Tibial artery (tissue), 4 donors: ENCODE measurements at regions not wholly inside any gene's neighbourhood (a gene's known extent, or its start where the extent isn't known, plus 50 kb on each side); places are given as distances from the start of the nearest gene placed in this dataset.
A peak's percentile ranks its signal among the peaks of the same experiment; 100 is the strongest.
"Not testable (repeated sequence)": the region's sequence is repeated elsewhere in the genome, so short reads cannot be mapped to it uniquely, and the experiment has no call there.

Experiments used
- DNase-seq, 2 donors: peaks; one replicate each; pipeline ENCODE4 v3.0.0-alpha.2; 2019
- H3K27ac ChIP-seq, 2 donors: fragments of 200-600 bp; sonication (generic) in 1 of 2; 1 replicate in 1 of 2; 2 replicates in 1 of 2; pipeline ENCODE4 v1.5.1; 2018 to 2019; ENCODE audit warnings: mild to moderate bottlenecking in 1 of 2
- H3K27me3 ChIP-seq, 2 donors: fragments of 200-600 bp; sonication (generic) in 1 of 2; one replicate each; pipeline versions ENCODE4 v1.5.1 to v1.6.0; 2016 to 2019
- H3K36me3 ChIP-seq, 3 donors: fragments of 200-600 bp; sonication (generic) in 2 of 3; one replicate each; pipeline ENCODE4 v1.5.1; 2016 to 2019; ENCODE audit warnings: mild to moderate bottlenecking in 2 of 3
- H3K4me1 ChIP-seq, 4 donors: fragments of 200-600 bp; sonication (generic) in 2 of 4; 1 replicate in 3 of 4; 2 replicates in 1 of 4; pipeline ENCODE4 v1.5.1; 2016 to 2019
- H3K4me3 ChIP-seq, 2 donors: fragments of 200-600 bp; sonication (generic) in 1 of 2; 1 replicate in 1 of 2; 2 replicates in 1 of 2; pipeline ENCODE4 v1.5.1; 2018 to 2019; ENCODE audit warnings: mild to moderate bottlenecking in 2 of 2
- H3K9me3 ChIP-seq, 3 donors: fragments of 200-600 bp; sonication (generic) in 1 of 3; one replicate each; pipeline ENCODE4 v1.5.1; 2016 to 2019
- CTCF ChIP-seq, 2 experiments: fragments of 200-600 bp in 1 of 2; fragments of 450-650 bp in 1 of 2; IDR thresholded peaks; one replicate each; pipeline ENCODE4 v1.5.1; 2017 to 2019; ENCODE audit warnings: antibody characterized with exemption in 2 of 2, mild to moderate bottlenecking in 1 of 2, moderate library complexity in 1 of 2
- intact Hi-C: fragments of 100-400 bp; cut with DNase I; formaldehyde crosslinking; loops from one replicate; pipeline ENCODE4 v1.15.0; 2023; ENCODE audit warnings: low total_unique reads

GRCh38 chr1:203410182-203410900 lies 59.4 kb upstream of the FMOD start:
- intact Hi-C loops: no loop called here
- peak overlapping the region; percentile 81 to 91 for H3K27ac ChIP-seq
- H3K4me1 ChIP-seq: peaks cover 11 to 60% (median 52%) of the 10 kb centered on the region in 4 donors
- no peak for TF ChIP-seq CTCF (IDR thresholded peaks at IDR 0.05)
- no peaks in the 10 kb centered on the region for H3K27me3 ChIP-seq
- no peaks in the 10 kb centered on the region for H3K36me3 ChIP-seq
- no peak overlapping the region for H3K4me3 ChIP-seq
- peak; percentile 48 to 76 for DNase-seq
- H3K9me3 ChIP-seq: no peaks in the 10 kb centered on the region

- H3K4me3 ChIP-seq, H3K9me3 ChIP-seq, intact Hi-C loops, DNase-seq, H3K36me3 ChIP-seq, H3K27me3 ChIP-seq: not testable (repeated sequence)
- peak overlapping the region; percentile 81 to 91 for H3K27ac ChIP-seq
- peaks cover 11 to 49% (median 41%) of the 10 kb centered on the region in 4 donors for H3K4me1 ChIP-seq
Measured at GRCh38 chr1:203411431-203411830, 60.5 kb upstream of the FMOD start.

- no peak overlapping the region for H3K4me3 ChIP-seq
- TF ChIP-seq CTCF (IDR thresholded peaks at IDR 0.05): no peak
- DNase-seq: no peak
- intact Hi-C loops: no loop called here
- no peaks in the 10 kb centered on the region for H3K9me3 ChIP-seq
- no peaks in the 10 kb centered on the region for H3K4me1 ChIP-seq
- H3K36me3 ChIP-seq: no peaks in the 10 kb centered on the region
- no peak overlapping the region for H3K27ac ChIP-seq
- no peaks in the 10 kb centered on the region for H3K27me3 ChIP-seq
Measured at GRCh38 chr1:203419558-203419957, 56.0 kb upstream of the PRELP start.

- Histone ChIP-seq H3K4me1 (peaks cover 0 to 3% (median 0%) of the 10 kb centered on the region in 4 donors), H3K4me3 (no peak overlapping the region), H3K36me3 (no peaks in the 10 kb centered on the region), H3K9me3 (no peaks in the 10 kb centered on the region), H3K27ac (no peak overlapping the region), H3K27me3 (no peaks in the 10 kb centered on the region)
- no peak for DNase-seq
- intact Hi-C loops: no loop called here
- no peak for TF ChIP-seq CTCF (IDR thresholded peaks at IDR 0.05)
Measured at GRCh38 chr1:203420263-203420662, 55.3 kb upstream of the PRELP start.

- Histone ChIP-seq H3K27me3 (no peaks in the 10 kb centered on the region), H3K36me3 (no peaks in the 10 kb centered on the region), H3K27ac (no peak overlapping the region), H3K9me3 (no peaks in the 10 kb centered on the region), H3K4me1 (peaks cover 0 to 4% (median 0%) of the 10 kb centered on the region in 4 donors), H3K4me3 (no peak overlapping the region)
- no peak for TF ChIP-seq CTCF (IDR thresholded peaks at IDR 0.05)
- intact Hi-C loops: no loop called here
- DNase-seq: no peak
Measured at GRCh38 chr1:203421246-203421645, 54.4 kb upstream of the PRELP start.

GRCh38 chr1:203422116-203422515 lies 53.5 kb upstream of the PRELP start:
- no peak for TF ChIP-seq CTCF (IDR thresholded peaks at IDR 0.05)
- peaks cover 0 to 4% (median 0%) of the 10 kb centered on the region in 4 donors for H3K4me1 ChIP-seq
- no peak overlapping the region for H3K4me3 ChIP-seq
- intact Hi-C loops: no loop called here
- no peak for DNase-seq
- H3K27me3 ChIP-seq: no peaks in the 10 kb centered on the region
- H3K27ac ChIP-seq: no peak overlapping the region
- H3K36me3 ChIP-seq: no peaks in the 10 kb centered on the region
- H3K9me3 ChIP-seq: no peaks in the 10 kb centered on the region
